GM12891 (cell line): ENCODE measurements at regions not wholly inside any gene's neighbourhood (a gene's known extent, or its start where the extent isn't known, plus 50 kb on each side); places are given as distances from the start of the nearest gene placed in this dataset.

Experiments used
- PAX5 ChIP-seq: IDR thresholded peaks from 2 replicates; pipeline ENCODE4 v1.6.1; 2011; ENCODE audit warnings: low read length, moderate library complexity, mild to moderate bottlenecking; ENCODE audit not compliant: insufficient read depth, severe bottlenecking
- POLR2A ChIP-seq: IDR thresholded peaks from 2 replicates; pipeline ENCODE4 v1.6.1; 2011; ENCODE audit warnings: low read depth, low read length, control low read depth
- POLR2AphosphoS5 ChIP-seq: IDR thresholded peaks from 2 replicates; pipeline ENCODE4 v1.6.1; 2011; ENCODE audit warnings: low read depth, low read length, control low read depth

DNA sequence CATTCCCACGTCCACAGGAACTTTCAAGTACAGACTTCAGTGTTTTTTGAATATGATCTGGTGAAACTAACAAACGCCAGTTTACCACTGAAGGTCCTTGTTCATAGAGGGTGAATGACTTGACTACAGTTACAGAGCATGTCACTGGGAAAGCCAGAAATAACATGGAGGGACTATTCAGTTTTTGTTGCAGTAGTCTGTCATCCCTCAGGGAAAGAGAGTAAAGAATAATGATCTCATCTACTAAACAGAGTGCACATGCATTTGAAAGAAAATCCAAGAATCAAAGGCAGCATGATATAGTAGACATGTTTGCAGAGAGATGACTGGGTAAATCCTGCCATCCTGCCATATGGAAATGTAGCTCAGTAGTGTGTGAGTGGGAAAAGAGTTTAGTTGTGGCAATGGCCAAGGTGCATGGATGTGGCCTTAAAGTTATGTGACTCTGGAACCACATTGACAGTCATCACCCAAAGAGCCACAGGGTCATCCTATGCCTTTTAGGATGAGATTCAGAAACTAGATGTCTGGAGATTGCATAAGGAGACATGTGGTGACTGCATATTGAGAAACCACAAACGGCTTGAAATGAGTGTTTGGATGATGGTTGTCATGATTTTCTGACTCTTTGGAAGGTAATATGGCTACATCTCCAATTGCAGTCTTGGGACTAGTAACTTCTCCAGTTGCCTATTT is 125.3 kb upstream of the ZEB2 start:
- TF ChIP-seq POLR2A = no peak
- TF ChIP-seq POLR2AphosphoS5 = no peak
- no peak for TF ChIP-seq PAX5
